ENCODE measurements at regions not wholly inside any gene's neighbourhood (a gene's known extent, or its start where the extent isn't known, plus 50 kb on each side); places are given as distances from the start of the nearest gene placed in this dataset.

DNA sequence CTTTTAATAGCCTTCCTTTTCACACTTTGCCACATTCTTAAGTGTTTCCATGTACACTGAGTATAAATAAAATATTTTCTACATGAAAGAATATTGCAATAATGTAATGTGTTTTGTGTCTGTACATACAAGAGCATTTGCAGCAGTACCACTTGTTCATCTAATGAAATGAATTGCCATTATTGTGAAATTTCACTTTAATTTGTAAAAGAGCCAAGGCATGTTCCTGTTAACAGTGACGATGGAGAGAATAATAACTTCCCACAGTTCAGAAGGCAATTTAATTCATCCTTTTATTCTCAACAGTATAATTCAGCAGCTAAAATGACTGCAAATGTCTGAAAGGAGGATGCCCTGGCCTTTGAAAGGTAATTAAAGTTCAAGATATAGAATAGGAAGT, 853.9 kb downstream of the LRRTM4 start:
- no peaks in the 10 kb centered on the region for H3K9me3 ChIP-seq (ENCODE audit: insufficient read depth, low read depth, low read length)
- no peak overlapping the region for H2AFZ ChIP-seq (ENCODE audit: low read length)
- H3K36me3 ChIP-seq (ENCODE audit: insufficient read depth, low read length): no peaks in the 10 kb centered on the region
- H3K9me2 ChIP-seq (replicated peaks; ENCODE audit: low read depth, low read length): no peaks in the 10 kb centered on the region
- TF ChIP-seq, protein P1, sequence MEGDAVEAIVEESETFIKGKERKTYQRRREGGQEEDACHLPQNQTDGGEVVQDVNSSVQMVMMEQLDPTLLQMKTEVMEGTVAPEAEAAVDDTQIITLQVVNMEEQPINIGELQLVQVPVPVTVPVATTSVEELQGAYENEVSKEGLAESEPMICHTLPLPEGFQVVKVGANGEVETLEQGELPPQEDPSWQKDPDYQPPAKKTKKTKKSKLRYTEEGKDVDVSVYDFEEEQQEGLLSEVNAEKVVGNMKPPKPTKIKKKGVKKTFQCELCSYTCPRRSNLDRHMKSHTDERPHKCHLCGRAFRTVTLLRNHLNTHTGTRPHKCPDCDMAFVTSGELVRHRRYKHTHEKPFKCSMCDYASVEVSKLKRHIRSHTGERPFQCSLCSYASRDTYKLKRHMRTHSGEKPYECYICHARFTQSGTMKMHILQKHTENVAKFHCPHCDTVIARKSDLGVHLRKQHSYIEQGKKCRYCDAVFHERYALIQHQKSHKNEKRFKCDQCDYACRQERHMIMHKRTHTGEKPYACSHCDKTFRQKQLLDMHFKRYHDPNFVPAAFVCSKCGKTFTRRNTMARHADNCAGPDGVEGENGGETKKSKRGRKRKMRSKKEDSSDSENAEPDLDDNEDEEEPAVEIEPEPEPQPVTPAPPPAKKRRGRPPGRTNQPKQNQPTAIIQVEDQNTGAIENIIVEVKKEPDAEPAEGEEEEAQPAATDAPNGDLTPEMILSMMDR (conservative IDR thresholded peaks at IDR 0.05; ENCODE audit: low read length): no peak
- no peak for TF ChIP-seq EZH2phosphoT487 (IDR thresholded peaks at IDR 0.05; ENCODE audit: borderline replicate concordance)
- H3K4me2 ChIP-seq (ENCODE audit: low read depth, low read length, poor library complexity, severe bottlenecking): no peak overlapping the region
- H4K20me1 ChIP-seq (ENCODE audit: insufficient read depth, low read length, poor library complexity, severe bottlenecking): no peaks in the 10 kb centered on the region
- no peak overlapping the region for H3K9ac ChIP-seq (ENCODE audit: low read depth, low read length, poor library complexity, severe bottlenecking)
- no peak overlapping the region for H3K4me3 ChIP-seq (ENCODE audit: low read length, poor library complexity, severe bottlenecking)
- no peaks in the 10 kb centered on the region for H3K27me3 ChIP-seq (ENCODE audit: insufficient read depth, low read length, poor library complexity, severe bottlenecking)
- H3K79me2 ChIP-seq (ENCODE audit: insufficient read depth, low read length): no peaks in the 10 kb centered on the region
- H3F3A ChIP-seq (ENCODE audit: low read depth): no peaks in the 10 kb centered on the region
- no peaks in the 10 kb centered on the region for H3K4me1 ChIP-seq (ENCODE audit: insufficient read depth, low read length, poor library complexity, severe bottlenecking)

DNA sequence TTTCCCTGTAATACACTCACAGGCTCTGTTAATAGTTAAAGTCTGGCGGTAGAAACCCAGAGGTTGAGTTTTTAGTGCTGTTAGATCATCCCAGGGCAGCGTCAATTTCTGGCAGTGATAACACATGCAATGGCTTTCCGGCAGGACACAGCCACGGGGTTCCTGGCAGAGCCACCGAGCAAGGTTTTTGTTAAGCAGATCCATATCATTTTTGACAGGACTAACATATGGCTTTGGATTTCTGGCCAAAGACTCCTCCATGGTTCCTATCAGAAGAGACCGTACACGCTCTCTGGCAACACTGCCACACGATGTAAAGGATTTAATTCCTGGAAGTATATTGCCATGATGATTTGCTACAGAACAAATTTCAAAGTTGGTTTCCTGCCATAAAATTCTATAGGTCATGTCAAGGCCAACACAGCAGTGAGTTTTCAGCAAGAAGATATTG, 854.3 kb downstream of the LRRTM4 start:
- no peaks in the 10 kb centered on the region for H3K9me2 ChIP-seq (replicated peaks; ENCODE audit: low read depth, low read length)
- TF ChIP-seq, protein P1 (conservative IDR thresholded peaks at IDR 0.05; ENCODE audit: low read length): no peak
- TF ChIP-seq EZH2phosphoT487 (IDR thresholded peaks at IDR 0.05; ENCODE audit: borderline replicate concordance): no peak

DNA sequence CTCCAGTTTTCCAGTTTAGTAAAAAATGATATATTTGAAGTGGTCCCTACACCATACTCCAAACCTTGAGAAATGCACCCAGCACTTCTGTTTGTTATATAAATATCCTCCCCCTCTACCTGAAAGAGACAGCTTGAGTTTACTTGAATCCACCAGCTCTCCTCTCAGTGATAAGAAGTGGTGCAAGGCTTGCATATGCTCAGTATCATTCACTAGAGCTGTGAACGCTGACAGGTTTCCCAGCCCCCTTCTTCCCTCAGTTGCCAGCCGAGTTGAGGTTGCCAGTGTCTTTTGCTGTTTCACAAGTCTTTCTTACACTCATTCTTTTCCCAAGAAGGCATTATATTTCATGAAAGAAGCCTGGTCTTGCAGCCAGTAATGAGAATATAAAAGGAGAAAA, 880.0 kb downstream of the LRRTM4 start:
- no peaks in the 10 kb centered on the region for H3K36me3 ChIP-seq (ENCODE audit: insufficient read depth, low read length)
- no peaks in the 10 kb centered on the region for H4K20me1 ChIP-seq (ENCODE audit: insufficient read depth, low read length, poor library complexity, severe bottlenecking)

More for the DNA sequence above, 854.3 kb downstream of the LRRTM4 start:
- Histone ChIP-seq H3K9ac (ENCODE audit: low read depth, low read length, poor library complexity, severe bottlenecking) (no peak overlapping the region), H2AFZ (ENCODE audit: low read length) (no peak overlapping the region), H3K36me3 (ENCODE audit: insufficient read depth, low read length) (no peaks in the 10 kb centered on the region), H3F3A (ENCODE audit: low read depth) (no peaks in the 10 kb centered on the region), H4K20me1 (ENCODE audit: insufficient read depth, low read length, poor library complexity, severe bottlenecking) (no peaks in the 10 kb centered on the region), H3K27me3 (ENCODE audit: insufficient read depth, low read length, poor library complexity, severe bottlenecking) (no peaks in the 10 kb centered on the region), H3K79me2 (ENCODE audit: insufficient read depth, low read length) (no peaks in the 10 kb centered on the region), H3K4me1 (ENCODE audit: insufficient read depth, low read length, poor library complexity, severe bottlenecking) (no peaks in the 10 kb centered on the region), H3K4me3 (ENCODE audit: low read length, poor library complexity, severe bottlenecking) (no peak overlapping the region), H3K4me2 (ENCODE audit: low read depth, low read length, poor library complexity, severe bottlenecking) (no peak overlapping the region), H3K9me3 (ENCODE audit: insufficient read depth, low read depth, low read length) (no peaks in the 10 kb centered on the region)

More for the DNA sequence above, 880.0 kb downstream of the LRRTM4 start:
- Histone ChIP-seq H3K4me2 (ENCODE audit: low read depth, low read length, poor library complexity, severe bottlenecking) (no peak overlapping the region), H3F3A (ENCODE audit: low read depth) (no peaks in the 10 kb centered on the region), H3K79me2 (ENCODE audit: insufficient read depth, low read length) (no peaks in the 10 kb centered on the region), H3K9me2 (replicated peaks; ENCODE audit: low read depth, low read length) (no peaks in the 10 kb centered on the region), H3K9ac (ENCODE audit: low read depth, low read length, poor library complexity, severe bottlenecking) (no peak overlapping the region), H3K4me1 (ENCODE audit: insufficient read depth, low read length, poor library complexity, severe bottlenecking) (no peaks in the 10 kb centered on the region), H3K27me3 (ENCODE audit: insufficient read depth, low read length, poor library complexity, severe bottlenecking) (no peaks in the 10 kb centered on the region), H3K9me3 (ENCODE audit: insufficient read depth, low read depth, low read length) (no peaks in the 10 kb centered on the region), H3K4me3 (ENCODE audit: low read length, poor library complexity, severe bottlenecking) (no peak overlapping the region), H2AFZ (ENCODE audit: low read length) (no peak overlapping the region)
- TF ChIP-seq, protein P1 (conservative IDR thresholded peaks at IDR 0.05; ENCODE audit: low read length): no peak
- no peak for TF ChIP-seq EZH2phosphoT487 (IDR thresholded peaks at IDR 0.05; ENCODE audit: borderline replicate concordance)
